CD4-positive, alpha-beta T cell treated with Interferon gamma for 1 hour (primary cell): ENCODE measurements at regions not wholly inside any gene's neighbourhood (a gene's known extent, or its start where the extent isn't known, plus 50 kb on each side); places are given as distances from the start of the nearest gene placed in this dataset.
A peak's percentile ranks its signal among the peaks of the same experiment; 100 is the strongest.

Experiments used
- DNase-seq: peaks from one replicate; pipeline ENCODE4 v3.0.0-alpha.2; 2020

DNA sequence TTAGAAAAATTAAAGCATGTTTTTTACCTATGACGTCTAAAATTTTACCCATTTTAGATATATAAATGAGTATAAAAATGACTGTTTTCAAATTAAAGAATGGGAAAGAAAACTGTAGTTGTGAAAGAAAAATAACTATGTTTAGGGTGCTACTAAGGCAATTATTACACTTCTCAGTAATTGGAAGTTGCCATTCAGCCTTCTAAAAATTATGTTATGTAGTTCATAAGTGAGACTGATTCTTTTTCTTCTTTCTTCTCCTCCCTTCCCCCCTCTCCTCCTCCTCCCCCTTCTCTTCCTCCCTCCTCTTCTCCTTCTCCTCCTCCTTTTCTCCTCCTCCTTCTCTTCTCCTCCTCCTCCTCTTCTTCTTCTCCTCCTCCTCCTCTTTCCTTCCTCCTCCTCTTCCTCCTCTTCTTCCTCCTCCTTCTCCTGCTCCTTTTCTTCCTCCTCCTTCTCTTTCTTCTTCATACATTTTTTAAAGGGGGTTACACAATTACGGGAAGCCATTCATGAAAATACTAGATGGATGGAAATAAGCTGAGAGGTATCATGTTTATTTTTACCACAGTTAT is 223.6 kb downstream of the CETN3 start:
- DNase-seq: no peak

DNA sequence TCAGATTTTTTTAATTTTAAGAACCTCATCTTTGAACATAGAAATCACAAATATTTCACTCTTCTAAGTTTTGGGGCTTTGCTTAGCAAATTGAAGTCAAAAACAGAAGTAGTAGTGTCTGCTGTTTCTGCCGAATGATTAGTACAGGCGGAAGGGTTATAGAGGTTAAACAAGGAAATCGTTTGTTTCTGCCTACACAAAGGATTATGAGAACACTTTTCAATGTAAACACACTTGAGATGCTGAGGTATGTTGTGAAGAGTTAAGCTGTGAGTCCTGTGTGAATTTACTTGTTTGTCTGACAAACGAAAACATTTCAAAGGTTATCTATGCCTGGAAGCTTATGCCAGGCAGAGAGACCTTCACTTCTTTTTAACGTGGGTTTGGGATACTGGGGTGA is 224.8 kb downstream of the CETN3 start:
- DNase-seq: no peak

DNA sequence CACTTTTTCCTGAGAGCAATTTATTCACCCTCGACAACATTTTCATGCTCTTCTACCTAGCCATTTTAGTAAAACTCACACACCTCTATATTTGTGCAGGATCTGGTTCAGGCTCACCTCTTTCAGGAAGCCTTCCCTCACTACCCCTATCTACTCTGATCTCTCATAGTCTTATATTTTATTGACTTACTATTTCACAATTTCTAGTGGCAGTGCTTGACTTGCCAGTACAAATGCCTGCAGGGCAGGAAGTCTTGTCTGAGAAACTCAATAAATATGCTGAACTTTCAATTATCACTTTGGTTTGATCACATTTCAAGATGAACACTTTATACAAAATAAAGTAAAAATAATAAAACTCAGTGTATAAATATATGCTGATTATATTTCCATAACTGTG is 226.8 kb downstream of the CETN3 start:
- DNase-seq: no peak

DNA sequence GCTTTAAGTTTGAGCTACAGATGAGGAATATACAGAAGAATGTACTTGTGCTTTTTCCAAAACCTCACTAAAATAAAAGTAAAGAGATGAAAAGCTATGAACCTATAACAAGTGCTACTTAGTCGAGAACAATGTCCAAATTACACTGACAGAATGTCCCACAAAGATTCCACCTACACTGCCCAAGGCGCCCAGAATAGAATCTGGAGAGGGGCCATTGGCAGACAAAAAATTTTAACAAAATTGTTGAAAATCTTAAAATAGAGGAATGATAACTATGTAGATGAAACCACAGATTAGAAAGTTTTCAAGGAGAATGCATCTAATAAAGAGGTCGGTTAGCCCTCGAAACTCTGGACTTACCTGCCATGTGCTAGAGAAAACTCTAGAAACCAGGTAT is 235.3 kb downstream of the CETN3 start:
- DNase-seq: no peak

DNA sequence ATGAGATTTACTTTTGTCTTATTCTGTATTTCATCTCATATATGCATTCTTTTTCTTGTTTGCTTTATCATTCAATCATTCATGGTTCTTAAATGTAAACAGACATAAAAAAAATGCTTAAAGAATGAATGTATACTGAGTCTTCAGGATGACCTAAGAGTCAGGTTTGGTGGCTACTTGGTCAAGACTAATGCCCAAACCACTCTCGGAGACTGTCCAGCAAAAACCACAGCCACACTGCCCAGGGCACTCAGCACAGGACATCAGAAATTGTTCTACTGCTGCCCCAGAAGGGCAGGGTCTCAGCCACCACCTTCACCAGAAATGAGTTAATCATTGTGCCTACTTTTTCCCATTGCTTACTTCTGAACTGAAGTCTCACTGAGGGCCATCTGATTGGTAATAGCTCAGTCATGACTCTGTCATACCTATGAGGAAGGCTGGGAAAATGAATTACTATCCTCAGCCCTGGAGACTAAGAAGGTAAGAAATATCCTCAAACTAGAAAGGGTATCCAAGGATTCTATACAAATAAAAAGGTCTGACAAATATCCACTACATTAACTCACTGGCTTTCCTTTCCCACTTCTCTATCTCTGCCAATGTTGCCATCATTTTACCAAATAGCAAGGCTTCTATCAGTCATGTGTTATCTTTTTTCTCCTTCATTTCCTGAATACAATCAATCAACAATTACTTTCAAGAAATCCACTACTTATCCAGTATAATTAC is 236.1 kb downstream of the CETN3 start:
- no peak for DNase-seq

DNA sequence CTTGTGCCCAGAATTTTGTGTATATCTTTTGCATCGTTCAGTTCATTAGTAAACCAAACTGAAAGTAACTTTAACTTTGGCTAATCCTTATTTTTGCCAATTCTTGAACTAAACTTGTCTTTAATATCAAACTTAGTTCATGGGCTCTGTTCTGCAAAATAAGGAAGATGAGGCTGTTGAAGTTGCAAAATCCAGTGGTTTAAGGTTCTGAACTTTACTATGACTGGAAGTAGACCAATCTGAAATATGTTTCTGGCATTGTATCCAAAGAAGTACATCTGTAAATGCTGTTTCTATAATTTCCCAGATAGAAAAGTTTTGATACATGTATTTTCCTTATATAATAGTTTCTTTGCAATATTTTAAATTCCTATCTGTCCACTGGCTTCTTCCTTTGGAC is 238.1 kb downstream of the CETN3 start:
- DNase-seq: no peak

DNA sequence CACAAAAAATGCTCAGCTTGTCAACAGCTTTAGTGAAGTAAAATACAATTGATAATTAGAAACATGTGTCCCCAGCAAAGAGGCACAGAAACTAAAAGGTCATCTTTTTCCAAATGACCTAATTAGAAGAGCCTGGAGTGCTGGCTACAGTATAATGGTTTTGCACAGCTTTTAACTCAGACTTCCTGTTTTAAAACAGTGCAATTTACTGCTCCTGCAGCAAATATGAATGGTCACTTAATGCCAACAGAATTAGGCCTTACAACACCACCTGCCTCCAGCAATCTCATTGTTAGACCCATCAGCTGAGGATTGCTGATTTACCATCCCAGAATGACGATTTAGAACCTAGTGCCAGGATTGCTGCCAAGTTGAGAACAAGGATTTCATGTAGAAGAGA is 239.3 kb downstream of the CETN3 start:
- no peak for DNase-seq

DNA sequence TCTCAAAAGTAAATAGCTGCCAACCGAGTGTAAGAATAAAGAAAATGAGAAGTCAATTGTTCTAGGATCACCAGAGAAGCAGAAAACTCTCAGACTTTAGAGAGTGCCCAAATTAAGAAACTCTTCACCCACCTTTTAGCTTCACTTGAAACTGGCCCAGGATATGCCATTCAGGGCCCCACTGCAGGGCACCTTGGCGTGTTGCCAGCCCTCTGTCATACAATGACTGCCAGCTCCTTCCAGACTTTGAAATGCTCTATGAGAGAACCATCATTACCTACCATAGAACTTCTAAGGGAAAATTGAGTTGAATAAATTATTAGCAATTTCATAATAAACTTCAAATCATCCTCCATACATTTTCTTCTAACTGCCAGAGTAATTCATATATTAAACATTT is 240.5 kb downstream of the CETN3 start:
- DNase-seq: no peak

DNA sequence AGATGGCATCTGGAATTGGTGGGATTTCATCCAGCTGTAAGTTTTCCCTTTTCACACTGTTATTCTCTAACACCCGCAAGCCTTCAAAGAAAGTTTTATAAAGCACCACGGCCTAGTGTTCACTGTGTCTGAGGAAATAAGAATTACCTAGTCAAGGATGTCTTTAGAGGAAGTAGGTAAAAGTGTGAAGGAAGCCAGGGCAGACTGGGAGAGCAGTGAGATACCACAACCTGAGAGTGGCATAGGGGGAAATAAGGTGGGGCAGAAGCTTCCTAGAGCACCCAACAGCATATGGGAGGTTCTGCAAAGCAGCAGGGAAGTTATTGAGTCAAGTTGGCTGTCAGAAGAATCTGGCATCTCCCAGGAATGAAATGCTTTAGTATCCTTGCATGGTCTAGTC is 241.2 kb downstream of the CETN3 start:
- no peak for DNase-seq

DNA sequence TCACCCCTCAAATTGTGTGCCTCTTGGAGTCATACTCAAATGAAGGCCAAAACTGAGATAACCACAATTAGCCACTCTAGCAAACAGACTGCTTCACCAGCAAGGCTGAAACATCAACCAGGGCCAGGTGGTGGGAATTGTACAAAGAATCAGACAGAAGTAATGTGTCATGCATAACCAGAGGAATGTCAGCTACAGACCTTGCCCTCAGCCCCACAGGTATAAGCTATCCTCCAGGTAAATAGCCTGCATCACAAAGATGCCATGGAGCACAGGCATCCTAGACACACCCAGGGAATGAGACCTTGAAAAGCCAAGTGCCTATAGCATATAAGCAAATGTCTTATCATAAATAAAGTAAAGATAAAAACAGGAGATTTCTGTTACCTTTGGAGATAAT is 242.7 kb downstream of the CETN3 start:
- DNase-seq: no peak

DNA sequence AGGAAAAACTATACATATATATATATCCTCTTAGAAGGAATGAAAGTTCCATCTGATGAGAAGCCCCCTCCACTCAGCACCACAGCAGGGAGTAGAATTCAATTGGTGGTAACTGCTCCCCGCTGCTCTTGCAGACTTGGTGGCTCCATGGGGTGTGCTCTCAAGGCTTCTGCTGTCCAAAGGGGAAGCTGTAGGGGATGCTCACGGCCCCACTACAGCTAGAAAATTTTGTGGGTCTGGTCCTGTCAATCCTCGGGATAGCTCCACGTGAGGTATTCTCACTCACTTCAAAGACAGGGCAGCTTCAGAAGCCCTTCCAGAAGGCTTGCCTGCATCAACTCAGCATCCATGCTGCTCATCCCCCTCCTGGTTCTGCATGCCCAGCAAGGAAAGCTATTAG is 247.2 kb downstream of the CETN3 start:
- no peak for DNase-seq

DNA sequence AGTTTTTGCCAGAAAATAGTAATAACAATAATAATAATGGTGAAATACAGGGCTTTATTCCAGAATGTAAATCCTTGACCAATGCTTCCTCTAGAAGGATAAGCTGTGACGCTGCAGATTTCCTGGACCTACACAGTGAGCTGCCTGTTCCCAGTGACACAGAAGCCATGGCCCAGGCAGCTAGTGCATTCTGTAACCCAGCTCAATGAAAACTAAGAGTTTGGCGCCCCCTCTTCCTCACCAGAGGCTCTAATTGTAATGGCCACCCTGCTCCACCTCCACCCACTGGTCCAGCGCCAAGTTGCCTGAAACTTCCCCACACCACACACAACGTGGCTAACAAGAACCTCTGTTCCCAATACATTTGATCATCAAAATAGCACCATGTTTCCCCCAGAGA is 248.1 kb downstream of the CETN3 start:
- peak; percentile 15 for DNase-seq

DNA sequence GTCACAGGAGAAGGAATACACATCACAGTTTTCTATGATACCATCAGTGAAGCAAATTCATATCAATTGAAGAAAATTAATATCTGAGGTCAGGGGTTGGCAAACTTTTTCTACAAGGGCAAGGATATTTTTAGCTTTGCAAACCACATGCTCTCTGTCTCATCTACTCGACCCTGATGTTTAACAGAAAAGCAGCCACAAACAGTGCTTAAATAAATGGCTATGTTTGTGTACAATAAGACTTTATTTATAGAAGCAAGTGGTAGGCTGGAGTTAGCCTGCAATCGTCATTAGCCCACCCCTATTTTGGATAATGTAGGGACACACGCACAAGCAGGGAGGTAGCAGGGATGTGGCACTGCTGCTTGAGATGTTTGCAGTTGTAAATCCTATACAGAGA is 251.4 kb downstream of the CETN3 start:
- DNase-seq: no peak

DNA sequence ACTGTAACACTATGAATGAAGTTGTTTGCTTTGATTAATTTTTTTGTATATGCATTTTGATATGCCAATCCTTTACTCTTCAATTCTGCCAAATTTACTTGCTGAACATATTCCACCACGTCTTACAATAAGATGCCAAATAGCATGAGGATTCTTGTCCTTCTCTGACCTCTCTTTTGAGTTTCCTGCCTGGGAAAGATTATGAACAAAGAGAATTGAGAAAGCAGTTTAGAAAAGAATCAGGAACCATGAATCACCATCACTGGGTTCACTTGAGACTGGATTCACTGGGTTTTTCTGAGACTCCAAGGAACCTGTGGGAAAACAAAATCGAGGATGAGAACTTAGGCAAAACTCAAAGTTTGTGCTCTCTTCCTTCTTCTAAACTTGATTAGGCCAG is 256.5 kb downstream of the CETN3 start:
- no peak for DNase-seq

DNA sequence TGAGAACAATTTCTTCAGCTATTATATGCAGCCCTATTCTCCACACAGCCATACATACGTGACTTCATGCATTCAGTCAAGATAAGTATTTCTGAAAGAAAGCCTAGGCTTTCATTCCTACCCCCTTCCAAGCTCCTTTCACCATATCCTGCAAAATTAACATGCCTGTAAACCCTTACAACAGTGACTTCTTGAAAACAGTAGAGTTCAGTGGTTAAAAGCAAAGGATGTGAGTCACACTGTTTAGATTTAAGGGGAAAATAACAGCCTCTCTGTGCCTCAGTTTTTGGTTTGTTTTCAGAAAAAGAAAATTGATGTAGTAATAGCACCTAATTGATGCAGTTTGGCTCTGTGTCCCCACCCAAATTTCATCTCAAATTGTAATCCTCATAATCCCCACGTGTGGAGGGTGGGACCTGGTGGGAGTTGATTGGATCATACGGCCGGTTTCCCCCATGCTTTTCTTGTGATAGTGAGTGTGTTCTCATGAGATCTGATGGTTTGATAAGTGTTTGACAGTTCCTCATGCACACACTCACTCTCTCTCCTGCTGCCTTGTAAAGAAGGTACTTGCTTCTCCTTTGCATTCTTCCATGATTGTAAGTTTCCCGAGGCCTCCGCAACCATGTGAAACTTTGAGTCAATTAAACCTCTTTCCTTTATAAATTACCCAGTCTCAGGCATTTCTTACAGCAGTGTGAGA is 264.8 kb downstream of the CETN3 start:
- no peak for DNase-seq

DNA sequence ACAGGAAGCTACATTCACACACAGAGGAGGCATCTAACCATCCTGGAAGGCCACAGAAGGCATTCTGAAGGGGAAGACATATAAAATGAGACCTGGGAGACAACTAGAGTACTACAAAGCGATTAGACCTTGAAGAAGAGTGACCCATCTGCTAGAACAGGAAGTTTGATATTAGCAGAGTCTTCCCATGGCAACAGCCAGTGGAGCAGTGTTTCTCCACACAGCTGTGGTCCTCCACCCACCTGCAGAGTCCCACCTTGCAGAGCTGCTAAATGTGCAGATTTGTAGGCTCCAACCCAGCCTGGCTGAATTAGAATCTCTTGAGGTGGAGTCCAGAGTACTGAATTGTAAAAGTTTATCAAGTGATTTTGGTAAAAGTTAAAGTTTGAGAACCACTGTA is 267.0 kb downstream of the CETN3 start:
- no peak for DNase-seq

DNA sequence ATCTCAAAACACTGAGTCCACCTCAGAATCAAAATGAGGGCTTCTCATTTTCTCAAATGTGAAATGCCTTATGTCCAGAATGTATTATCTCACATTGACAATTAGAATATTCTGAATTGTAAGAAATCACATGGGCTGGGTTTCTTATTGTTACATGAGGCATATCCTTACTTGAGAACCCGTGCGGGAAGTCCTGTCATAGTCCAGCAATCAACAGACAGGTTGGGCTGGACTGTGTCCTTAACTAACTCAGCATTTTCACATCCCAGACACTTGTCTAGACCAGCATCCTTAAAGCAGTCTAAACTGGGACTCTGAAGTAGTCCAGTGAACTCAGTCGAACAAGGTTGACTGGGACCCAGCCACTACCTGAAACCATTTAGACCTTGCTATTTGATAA is 267.6 kb downstream of the CETN3 start:
- no peak for DNase-seq

DNA sequence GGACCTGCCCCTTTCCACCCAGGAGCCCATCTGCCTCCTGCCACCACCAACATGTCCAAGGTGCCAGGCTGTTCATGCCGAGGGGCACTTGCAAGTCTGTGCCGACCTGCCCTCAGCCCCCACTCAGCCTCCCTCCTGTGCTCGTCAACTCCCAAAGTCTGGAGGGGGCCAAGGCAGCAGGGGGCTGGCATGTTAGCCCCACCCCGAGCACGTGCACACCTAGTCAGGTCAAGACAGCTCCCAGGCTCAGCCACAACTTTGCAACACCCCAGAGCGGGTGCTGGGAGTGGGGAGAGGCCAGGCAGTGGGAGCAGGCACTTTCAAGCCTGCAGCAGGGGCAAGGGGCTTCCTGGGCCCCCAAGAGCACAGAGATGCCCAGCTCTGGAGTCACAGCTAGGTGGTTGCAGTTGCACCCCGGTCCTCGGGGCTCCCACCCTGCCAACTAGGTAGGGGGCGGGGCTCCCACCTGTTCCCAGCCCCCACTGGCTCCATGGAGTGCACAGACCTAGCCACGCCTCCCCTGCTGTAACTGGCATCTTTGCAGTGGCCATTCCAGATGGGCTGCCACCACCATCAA is 272.5 kb downstream of the CETN3 start:
- no peak for DNase-seq

DNA sequence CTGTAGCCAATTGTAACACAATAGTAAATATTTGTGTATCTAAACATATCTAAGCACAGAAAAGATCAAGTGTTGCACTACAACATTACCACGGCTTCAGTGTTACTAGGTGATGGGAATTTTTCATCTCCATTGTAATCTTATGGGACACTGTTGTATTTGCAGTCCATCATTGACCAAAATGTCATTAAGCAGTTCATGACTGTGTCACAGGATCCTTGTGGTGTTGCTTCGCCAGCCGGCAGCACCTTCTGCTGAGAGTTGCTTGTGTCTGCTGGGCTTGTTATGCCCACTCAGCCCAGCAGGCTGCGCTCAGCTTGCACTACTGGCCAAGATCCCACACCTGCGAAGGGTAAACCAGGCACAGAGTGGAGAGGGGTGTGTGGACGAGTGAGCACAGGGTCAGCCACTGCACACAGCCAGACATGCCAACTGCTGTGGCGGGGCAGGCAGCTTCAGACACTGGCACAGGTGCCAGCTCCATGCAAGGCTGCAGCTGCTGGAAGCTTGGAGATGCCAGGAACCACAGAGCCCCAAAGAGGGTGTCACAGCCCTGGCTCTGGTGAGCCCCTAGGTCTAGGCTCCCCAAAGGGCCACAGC is 273.7 kb downstream of the CETN3 start:
- no peak for DNase-seq

DNA sequence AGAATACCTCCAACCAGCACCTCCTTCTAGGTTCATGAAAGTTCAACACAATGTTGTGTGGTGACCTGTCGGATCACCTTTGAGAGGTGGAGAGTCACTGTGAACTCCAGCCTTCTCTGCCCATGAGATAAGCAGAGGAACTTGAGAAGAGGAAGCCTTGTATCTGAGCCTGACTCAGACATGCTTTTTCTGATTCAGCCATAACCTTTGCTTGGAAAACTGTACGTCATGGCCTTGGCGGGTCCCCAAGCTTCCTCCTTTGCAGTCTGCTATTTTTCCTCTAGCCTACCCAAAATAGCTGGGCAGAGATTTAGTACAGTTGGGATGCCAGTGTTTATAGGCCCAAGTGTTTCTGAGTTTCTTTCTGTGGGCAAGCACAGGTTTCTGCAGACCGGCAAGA is 274.7 kb downstream of the CETN3 start:
- no peak for DNase-seq

DNA sequence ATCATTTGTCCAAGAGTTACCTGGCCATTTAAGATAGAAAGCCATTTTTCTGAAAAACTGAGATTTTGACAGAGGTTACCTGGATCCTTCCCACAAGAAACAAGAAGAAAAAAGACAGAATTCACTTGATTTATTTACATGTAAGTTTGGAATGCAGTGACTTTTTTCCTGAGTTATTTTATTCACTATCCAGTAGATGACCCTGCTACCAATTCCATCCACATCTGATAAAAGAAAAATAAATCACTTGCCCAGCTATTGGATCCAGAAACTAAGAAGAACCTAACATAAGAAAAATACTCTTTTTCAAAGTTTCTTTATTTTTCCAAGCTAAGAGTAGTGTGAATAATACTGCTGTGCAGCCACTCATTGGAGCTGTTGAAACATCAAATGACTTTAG is 275.2 kb downstream of the CETN3 start:
- no peak for DNase-seq

DNA sequence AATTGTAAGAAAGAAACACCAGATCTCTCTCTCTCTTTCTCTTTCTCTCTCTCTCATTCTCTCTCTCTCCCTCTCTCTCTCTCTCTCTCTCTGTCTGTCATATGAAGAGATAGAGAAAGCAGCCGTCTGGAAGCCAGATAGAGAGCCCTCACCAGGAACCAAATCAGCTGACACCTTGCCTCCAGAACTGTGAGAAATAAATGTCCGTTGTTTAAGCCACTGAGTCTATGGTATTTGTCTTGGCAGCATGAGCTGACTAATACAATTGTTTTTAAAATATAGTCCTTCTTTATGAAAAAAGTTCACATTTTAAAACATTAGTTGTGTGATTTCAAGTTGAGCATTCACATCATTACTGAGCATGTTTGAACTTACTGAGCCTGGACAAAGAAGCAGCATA is 275.6 kb downstream of the CETN3 start:
- DNase-seq: no peak

DNA sequence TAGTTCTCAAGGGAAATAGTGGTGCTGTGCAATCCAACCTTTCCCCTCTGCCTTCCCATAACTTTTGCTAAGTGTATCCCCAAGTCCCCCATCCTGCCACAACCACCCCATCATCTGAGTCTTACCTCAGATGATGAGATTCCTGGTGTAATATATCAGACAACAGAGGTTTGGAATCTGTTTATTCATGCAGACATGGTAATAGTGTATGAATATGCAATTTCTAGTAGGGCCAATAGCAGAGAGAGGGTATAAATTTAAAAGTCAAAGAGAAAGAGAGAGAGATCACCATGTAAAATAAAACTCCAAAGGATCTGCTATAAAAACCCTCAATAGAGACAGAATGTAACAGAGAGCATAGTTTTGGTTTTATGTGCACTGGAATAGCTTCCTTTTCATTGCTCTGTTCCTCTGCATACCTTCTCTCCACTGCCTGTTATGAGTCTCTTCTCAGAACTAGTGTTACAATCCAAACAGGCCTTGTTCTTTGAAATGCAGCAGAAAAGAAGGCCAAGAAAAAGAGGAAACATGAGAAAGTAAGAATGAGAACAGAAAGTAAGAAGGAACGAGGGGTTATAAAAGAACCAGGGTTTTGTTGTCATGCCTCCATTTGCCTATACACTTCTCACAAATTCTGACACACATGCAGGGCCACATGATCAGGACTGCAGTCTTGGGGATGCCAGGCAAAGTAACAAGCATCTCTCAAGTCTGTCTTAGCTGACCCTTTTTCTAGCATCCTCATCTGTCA is 278.0 kb downstream of the CETN3 start:
- no peak for DNase-seq
